ENCODE measurements at regions not wholly inside any gene's neighbourhood (a gene's known extent, or its start where the extent isn't known, plus 50 kb on each side); places are given as distances from the start of the nearest gene placed in this dataset.

DNA sequence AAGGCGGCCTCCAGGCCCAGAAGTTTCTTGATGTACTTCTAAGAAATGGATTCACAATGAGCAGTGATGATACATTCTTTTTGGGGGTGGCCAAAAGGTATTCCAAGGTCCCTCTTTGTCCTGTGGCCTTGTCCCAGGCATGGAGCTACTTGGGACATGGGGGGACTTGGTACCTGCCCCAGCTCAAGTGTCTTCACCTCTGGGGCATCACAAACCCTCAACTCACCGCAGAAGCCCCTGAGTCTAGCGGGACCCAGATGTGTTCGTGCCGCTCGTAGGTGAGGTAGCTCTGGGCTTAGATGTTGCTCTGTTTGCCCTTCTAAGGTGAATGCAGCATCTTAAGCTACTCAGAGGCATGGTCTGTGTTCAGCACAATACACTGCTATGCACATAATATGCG is 338.0 kb upstream of the IRX4 start:
- TF ChIP-seq, protein P1, sequence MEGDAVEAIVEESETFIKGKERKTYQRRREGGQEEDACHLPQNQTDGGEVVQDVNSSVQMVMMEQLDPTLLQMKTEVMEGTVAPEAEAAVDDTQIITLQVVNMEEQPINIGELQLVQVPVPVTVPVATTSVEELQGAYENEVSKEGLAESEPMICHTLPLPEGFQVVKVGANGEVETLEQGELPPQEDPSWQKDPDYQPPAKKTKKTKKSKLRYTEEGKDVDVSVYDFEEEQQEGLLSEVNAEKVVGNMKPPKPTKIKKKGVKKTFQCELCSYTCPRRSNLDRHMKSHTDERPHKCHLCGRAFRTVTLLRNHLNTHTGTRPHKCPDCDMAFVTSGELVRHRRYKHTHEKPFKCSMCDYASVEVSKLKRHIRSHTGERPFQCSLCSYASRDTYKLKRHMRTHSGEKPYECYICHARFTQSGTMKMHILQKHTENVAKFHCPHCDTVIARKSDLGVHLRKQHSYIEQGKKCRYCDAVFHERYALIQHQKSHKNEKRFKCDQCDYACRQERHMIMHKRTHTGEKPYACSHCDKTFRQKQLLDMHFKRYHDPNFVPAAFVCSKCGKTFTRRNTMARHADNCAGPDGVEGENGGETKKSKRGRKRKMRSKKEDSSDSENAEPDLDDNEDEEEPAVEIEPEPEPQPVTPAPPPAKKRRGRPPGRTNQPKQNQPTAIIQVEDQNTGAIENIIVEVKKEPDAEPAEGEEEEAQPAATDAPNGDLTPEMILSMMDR (IDR thresholded peaks at IDR 0.05) = no peak
- H3K4me1 ChIP-seq (ENCODE audit: low read depth) = no peaks in the 10 kb centered on the region
- intact Hi-C loops (cut with DNase I, micrococcal nuclease) = no loop called here
- H3K9me3 ChIP-seq = no peaks in the 10 kb centered on the region
- no peak overlapping the region for H3K4me3 ChIP-seq
- DNase-seq (no peak), ATAC-seq (no peak)
- no peaks in the 10 kb centered on the region for H3K36me3 ChIP-seq (ENCODE audit: low read depth)

DNA sequence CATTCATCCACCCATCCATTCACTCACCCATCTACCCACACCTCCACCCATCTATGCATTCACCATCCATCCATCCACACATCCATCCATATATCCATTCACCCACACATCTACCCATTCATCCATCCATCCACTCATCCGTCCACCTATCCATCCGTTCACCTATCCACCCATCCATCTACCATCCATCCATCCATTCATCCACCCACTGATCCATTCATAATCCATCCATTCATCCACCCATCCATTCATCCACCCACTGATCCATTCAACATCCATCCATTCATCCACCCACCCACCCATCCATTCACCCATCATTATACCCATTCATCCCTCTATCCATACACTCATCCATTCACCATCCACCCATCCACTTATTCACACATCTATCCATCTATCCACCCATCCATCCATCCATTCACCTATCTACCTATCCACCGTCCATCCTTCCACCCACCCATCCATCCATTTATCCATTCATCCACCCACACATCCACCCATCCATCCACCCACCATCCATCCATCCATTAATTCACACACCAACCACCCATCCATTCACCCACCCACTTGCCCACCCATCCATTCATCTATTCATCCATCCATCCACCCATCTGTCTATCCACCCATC is 336.5 kb upstream of the IRX4 start:
- Histone ChIP-seq H3K9me3 (no peaks in the 10 kb centered on the region), H3K4me3 (no peak overlapping the region), H3K36me3 (ENCODE audit: low read depth) (no peaks in the 10 kb centered on the region), H3K4me1 (ENCODE audit: low read depth) (no peaks in the 10 kb centered on the region)
- ATAC-seq = no peak
- intact Hi-C loops (cut with DNase I, micrococcal nuclease) = no loop called here
- TF ChIP-seq, protein P1 (IDR thresholded peaks at IDR 0.05) = no peak
- DNase-seq = no peak

DNA sequence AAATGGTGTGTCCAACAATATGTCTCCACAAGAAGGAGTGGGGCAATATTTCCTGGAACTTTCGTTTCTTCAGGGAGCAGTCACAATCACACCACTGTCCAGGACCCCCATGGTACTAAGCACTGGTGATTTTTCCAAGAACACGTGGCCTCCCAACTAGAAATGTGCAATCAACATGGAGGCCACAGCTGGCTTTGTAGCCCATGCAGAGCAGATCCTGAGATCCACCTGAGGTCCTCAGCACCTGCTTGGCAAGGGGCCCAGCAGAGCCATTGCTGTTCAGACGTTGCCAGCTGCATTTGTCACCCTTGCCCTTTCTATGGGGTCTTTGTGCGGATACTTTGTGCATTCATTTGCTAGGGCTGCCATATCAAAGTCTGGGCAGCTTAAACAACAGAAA is 334.5 kb upstream of the IRX4 start:
- no peak overlapping the region for H3K4me3 ChIP-seq
- intact Hi-C loops (cut with DNase I, micrococcal nuclease) = no loop called here
- H3K4me1 ChIP-seq (ENCODE audit: low read depth) = no peaks in the 10 kb centered on the region
- TF ChIP-seq, protein P1 (IDR thresholded peaks at IDR 0.05) = no peak
- no peaks in the 10 kb centered on the region for H3K36me3 ChIP-seq (ENCODE audit: low read depth)
- ATAC-seq = no peak
- DNase-seq = no peak
- H3K9me3 ChIP-seq = no peaks in the 10 kb centered on the region

DNA sequence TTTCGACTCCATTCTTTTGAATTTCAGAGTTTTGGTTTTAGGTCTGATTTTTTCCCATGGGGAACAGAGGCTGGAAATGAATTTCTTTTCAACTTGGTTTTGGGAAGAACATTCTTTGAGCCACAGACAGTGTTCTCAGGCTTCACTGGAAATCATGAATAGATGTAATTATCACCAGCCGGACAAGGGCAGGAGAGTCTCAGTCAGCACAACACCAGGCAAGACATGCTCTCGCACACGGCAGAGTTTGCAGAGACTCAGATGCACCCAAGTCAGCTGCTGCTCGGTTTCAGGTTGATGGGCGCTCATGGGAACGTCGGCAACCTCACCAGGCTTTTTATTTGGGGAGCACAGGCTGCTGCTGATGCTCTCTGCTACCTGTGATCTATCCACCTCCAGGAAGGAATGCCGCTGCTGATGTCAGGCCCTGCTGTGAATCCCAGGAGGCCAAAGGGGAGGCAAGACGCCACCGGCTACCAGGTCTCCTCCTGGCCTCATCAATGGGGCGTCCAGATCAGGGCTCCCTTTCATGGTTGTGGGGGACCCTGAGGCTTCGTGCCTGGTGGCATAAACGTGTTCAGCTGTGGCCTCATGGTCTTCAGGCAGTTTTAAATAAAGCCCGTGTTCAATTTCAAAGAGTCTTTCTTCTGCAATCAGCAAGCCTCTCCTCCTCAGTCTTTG is 332.3 kb upstream of the IRX4 start:
- Histone ChIP-seq H3K36me3 (ENCODE audit: low read depth) (no peaks in the 10 kb centered on the region), H3K4me3 (no peak overlapping the region), H3K4me1 (ENCODE audit: low read depth) (no peaks in the 10 kb centered on the region), H3K9me3 (no peaks in the 10 kb centered on the region)
- intact Hi-C loops (cut with DNase I, micrococcal nuclease) = no loop called here
- TF ChIP-seq, protein P1 (IDR thresholded peaks at IDR 0.05) = no peak
- DNase-seq = no peak
- no peak for ATAC-seq

DNA sequence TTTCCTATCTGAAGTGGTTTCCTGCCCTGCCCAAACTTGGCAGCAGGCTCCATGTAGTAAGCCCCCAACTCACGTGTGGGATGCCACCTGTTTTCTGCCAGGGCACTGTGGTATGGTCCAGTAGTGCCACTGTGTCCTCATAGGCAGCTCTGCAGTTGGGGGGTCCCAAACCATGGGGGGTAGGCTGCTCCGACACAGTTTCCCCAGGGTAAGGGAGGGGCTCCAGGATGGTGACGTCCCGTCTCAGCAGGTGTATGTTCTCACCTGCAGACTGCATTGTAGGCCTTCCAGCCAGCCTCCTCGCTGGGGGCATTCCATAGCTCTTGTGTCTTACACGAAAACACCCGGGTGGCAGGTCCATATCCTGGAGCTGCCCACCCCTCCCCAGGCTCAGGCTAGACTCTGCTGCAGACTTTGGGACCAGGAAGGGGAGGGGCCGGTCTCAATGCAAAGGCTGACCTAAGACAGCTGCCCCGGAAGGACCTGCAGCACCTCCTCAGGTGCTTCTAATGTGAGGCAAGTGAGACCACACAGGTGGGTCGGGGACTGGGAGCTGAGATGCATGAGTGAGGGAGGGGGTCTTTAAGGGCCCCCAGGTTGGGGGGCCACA is 330.5 kb upstream of the IRX4 start:
- no peaks in the 10 kb centered on the region for H3K36me3 ChIP-seq (ENCODE audit: low read depth)
- ATAC-seq (no peak), DNase-seq (no peak)
- H3K4me3 ChIP-seq = no peak overlapping the region
- no peaks in the 10 kb centered on the region for H3K9me3 ChIP-seq
- no peaks in the 10 kb centered on the region for H3K4me1 ChIP-seq (ENCODE audit: low read depth)
- intact Hi-C loops (cut with DNase I, micrococcal nuclease) = no loop called here
- TF ChIP-seq, protein P1 (IDR thresholded peaks at IDR 0.05) = no peak

All from mucosa of descending colon (tissue), 3 donors.